ENCODE measurements at regions not wholly inside any gene's neighbourhood (a gene's known extent, or its start where the extent isn't known, plus 50 kb on each side); places are given as distances from the start of the nearest gene placed in this dataset.

GRCh38 chr18:8938817-8939216 is 163.7 kb upstream of the NDUFV2 start:
- Histone ChIP-seq H3K4me1 (no peaks in the 10 kb centered on the region), H3K36me3 (no peaks in the 10 kb centered on the region), H3K27ac (no peak overlapping the region), H3K4me3 (no peak overlapping the region), H3K27me3 (no peaks in the 10 kb centered on the region), H3K9me3 (no peaks in the 10 kb centered on the region)
- DNase-seq, result no peak
- intact Hi-C loops (cut with DNase I), result no loop called here
- ATAC-seq, result no peak
- TF ChIP-seq CTCF (IDR thresholded peaks at IDR 0.05), result no peak
- no peak for TF ChIP-seq POLR2A (IDR thresholded peaks at IDR 0.05)
- 78% methylated on average over 7 of the region's 7 CpGs for WGBS (ENCODE audit: insufficient coverage, low coverage, low lambda C conversion rate, missing lambda C conversion rate)

GRCh38 chr18:8942021-8942908 is 160.2 kb upstream of the NDUFV2 start:
- no peaks in the 10 kb centered on the region for H3K27me3 ChIP-seq
- no peak for TF ChIP-seq POLR2A (IDR thresholded peaks at IDR 0.05)
- no peak for TF ChIP-seq CTCF (IDR thresholded peaks at IDR 0.05)
- no peak overlapping the region for H3K27ac ChIP-seq
- 72% methylated on average over 6 of the region's 6 CpGs for WGBS (ENCODE audit: insufficient coverage, low coverage, low lambda C conversion rate, missing lambda C conversion rate)
- no peaks in the 10 kb centered on the region for H3K36me3 ChIP-seq
- H3K4me1 ChIP-seq, result no peaks in the 10 kb centered on the region
- H3K4me3 ChIP-seq, result no peak overlapping the region
- ATAC-seq (no peak), DNase-seq (no peak)
- intact Hi-C loops (cut with DNase I), result no loop called here
- no peaks in the 10 kb centered on the region for H3K9me3 ChIP-seq

- no peak for DNase-seq
- H3K36me3 ChIP-seq, result no peaks in the 10 kb centered on the region
- no peak overlapping the region for H3K4me3 ChIP-seq
- WGBS (ENCODE audit: insufficient coverage, low coverage, low lambda C conversion rate, missing lambda C conversion rate), result 93% methylated on average over 13 of the region's 15 CpGs
- no peaks in the 10 kb centered on the region for H3K27me3 ChIP-seq
- H3K27ac ChIP-seq, result no peak overlapping the region
- TF ChIP-seq CTCF (IDR thresholded peaks at IDR 0.05), result no peak
- no peak for TF ChIP-seq POLR2A (IDR thresholded peaks at IDR 0.05)
- intact Hi-C loops (cut with DNase I), result no loop called here
- no peaks in the 10 kb centered on the region for H3K9me3 ChIP-seq
- no peaks in the 10 kb centered on the region for H3K4me1 ChIP-seq
- ATAC-seq, result peak in 1 of 4 donors; percentile 17
Observed at GRCh38 chr18:8942909-8943545, 159.5 kb upstream of the NDUFV2 start.

- intact Hi-C loops (cut with DNase I), result no loop called here
- DNase-seq (no peak), ATAC-seq (peak in 2 of 4 donors; percentile 13 to 48)
- no peaks in the 10 kb centered on the region for H3K9me3 ChIP-seq
- H3K27me3 ChIP-seq, result no peaks in the 10 kb centered on the region
- WGBS (ENCODE audit: insufficient coverage, low coverage, low lambda C conversion rate, missing lambda C conversion rate), result 82% methylated on average over 7 of the region's 11 CpGs
- H3K4me3 ChIP-seq, result no peak overlapping the region
- H3K27ac ChIP-seq, result no peak overlapping the region
- no peaks in the 10 kb centered on the region for H3K36me3 ChIP-seq
- H3K4me1 ChIP-seq, result no peaks in the 10 kb centered on the region
- TF ChIP-seq POLR2A (IDR thresholded peaks at IDR 0.05) (no peak), CTCF (IDR thresholded peaks at IDR 0.05) (no peak)
Observed at GRCh38 chr18:8943900-8944870, 158.3 kb upstream of the NDUFV2 start.
